GM10266 (cell line): ENCODE measurements at regions not wholly inside any gene's neighbourhood (a gene's known extent, or its start where the extent isn't known, plus 50 kb on each side); places are given as distances from the start of the nearest gene placed in this dataset.

Source experiments
- DNase-seq: peaks from one replicate; pipeline ENCODE4 v3.0.0; 2012; ENCODE audit errors: extremely low spot score
- TF ChIP-seq, protein P1 (sequence below): IDR thresholded peaks from 2 replicates; pipeline ENCODE4 v1.5.1; 2012; ENCODE audit warnings: mild to moderate bottlenecking, low read depth; ENCODE audit not compliant: control insufficient read depth, insufficient read depth; ENCODE audit errors: missing control alignments

DNA sequence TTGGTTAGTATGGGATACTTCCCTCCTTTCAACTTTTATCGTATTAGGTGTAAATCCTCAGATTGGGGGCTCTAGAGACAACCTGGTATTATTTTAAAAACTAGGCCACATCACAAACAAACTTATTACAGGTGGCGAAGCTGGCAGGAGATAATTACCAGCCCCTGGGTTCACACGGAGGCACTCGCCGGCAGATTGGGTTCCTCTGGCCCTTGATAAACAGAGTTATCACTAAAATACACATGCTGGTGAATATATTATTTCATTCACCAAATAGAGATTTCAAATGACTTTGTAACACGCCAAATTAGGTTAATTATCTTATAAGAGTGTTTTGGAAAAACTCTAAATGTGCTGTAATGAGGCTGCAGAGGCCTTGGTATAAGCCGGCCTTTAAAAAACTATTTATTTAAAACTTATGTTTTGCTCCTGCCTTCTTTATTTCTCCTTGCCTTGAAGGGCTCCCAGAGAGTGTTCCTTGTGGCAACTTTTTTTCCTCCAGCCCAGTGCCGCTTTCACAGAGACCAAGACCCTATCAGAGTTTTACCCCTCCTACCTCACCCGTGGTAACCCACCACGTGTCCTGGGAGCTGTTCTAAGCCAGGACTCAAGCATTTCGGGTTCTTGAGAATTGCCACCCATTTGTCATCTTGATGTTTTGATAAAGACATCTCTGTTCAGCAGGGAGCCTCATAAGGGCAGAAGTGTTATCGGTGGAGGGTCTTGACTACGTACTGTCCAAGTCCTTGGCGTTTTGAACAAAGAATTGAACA is 468.6 kb upstream of the CFAP20DC start:
- TF ChIP-seq, protein P1, sequence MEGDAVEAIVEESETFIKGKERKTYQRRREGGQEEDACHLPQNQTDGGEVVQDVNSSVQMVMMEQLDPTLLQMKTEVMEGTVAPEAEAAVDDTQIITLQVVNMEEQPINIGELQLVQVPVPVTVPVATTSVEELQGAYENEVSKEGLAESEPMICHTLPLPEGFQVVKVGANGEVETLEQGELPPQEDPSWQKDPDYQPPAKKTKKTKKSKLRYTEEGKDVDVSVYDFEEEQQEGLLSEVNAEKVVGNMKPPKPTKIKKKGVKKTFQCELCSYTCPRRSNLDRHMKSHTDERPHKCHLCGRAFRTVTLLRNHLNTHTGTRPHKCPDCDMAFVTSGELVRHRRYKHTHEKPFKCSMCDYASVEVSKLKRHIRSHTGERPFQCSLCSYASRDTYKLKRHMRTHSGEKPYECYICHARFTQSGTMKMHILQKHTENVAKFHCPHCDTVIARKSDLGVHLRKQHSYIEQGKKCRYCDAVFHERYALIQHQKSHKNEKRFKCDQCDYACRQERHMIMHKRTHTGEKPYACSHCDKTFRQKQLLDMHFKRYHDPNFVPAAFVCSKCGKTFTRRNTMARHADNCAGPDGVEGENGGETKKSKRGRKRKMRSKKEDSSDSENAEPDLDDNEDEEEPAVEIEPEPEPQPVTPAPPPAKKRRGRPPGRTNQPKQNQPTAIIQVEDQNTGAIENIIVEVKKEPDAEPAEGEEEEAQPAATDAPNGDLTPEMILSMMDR: no peak
- DNase-seq: no peak

DNA sequence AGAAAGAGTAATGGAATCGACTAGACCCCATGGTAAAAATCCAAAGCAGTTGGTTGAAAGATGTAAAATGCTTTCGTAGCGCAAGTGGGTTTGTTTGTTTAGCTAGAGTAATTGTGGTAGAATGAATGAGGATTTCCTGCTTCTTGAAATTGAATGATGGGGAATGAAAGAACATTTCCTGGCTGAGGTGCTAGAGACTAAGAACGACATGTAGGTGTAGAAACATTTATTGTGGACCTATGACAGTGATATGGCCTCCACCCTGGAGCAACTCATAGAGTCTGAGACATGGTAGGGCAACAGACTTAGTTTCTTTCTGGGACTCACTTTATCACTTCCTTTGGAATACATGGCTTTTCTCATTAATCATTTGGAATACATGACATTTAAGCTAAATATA is 467.6 kb upstream of the CFAP20DC start:
- no peak for DNase-seq
- TF ChIP-seq, protein P1: no peak

DNA sequence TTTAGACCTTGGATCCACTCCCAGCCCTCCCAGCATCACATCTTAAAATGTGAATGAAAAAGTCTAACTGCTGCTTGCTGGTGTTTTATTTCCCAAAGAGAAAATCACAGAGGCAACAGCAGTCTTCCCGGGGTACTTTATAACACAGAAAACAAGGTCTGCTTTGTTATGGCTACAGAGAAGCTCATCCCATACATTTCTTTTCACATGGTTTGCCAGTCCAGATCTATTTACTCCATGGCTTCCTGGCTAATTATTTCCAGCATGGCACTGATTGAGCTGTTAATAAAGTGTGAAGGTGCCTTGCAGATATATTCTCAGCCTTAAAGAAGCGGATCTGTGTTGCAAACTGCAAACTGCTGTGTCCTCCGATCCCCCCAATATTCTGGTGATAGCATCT is 466.1 kb upstream of the CFAP20DC start:
- no peak for DNase-seq
- TF ChIP-seq, protein P1: no peak

DNA sequence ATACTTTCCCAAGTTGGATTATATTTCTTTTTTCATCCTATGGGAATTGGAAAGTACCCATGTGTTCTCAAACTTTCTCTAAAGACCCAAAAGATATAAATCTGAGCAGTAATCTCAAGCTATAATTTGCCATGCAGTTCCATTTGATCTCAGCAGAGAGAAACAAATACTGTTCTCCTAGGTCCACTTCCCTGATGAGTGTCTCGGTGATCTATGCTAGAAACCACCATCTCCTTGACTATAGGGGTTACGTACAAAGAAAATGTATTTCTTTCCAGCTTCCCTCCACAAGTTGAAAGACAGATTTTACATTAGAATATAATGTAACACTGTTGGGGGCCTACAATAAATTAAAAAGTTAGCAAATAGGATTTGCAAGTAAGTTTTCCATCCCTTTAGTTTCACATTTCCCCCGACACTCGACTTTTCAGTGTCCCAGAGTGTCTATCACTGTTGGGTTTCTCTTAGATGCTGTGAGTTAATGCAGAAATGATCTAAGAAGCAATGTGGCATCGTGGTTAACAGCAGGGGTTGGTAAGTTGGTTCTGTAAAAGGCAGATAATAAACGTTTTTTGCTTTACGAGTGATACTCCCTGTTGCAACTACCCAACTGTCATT is 465.1 kb upstream of the CFAP20DC start:
- DNase-seq: no peak
- TF ChIP-seq, protein P1: no peak

DNA sequence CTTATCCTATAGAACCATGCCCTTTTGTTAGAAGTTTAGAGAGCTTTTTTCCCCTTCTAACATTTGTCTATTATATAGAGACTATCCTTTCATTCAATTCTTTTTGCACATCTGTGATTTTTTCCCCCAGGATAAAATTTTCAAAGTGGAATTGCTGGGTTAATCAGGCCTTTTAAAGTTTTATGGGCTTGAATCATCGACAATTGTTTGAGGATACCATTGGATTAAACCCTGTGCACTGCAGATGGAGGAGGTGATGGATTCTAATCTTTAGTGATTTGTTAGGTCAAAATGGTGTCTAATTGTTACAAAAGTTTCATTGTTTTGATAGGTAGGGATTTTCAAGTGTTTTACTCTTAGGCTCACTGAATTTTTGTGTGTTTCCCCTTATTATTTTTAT is 463.7 kb upstream of the CFAP20DC start:
- TF ChIP-seq, protein P1: no peak
- DNase-seq: no peak

DNA sequence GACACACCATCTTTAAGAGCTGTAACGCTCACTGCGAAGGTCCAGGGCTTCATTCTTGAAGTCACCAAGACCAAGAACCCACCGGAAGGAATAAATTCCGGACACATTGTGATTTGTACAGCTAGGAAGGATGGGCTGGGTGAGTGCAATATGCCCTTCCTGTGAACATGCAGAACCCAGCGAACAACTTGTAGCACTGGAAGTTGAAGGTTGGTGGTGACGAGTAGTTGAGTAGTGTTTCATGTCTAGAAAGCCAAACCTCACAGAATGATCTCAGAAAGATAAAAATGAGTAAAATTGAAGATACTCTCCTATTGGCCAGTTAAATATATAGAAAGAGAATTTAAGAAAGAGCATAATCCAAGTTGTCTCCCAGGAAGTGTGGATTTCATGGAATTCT is 462.2 kb upstream of the CFAP20DC start:
- DNase-seq: no peak
- TF ChIP-seq, protein P1: no peak

DNA sequence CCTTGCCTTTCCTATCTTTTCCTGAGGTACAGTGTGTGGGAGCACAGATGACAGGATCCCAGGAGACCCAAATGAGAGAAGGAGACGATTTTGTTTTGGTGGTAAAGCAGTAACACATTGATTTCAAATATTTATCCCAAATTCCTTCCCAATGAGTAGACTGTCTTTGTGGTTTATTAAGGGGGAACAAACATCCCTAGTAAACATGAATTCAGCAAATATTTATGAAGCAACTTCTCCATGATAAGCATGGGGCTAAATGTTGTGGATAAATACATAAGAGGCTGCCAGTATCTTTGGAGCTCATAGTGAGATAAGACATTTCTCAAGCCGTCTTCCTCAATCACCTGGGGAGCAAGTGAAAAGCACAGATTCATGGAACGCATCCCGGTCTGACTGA is 460.8 kb upstream of the CFAP20DC start:
- TF ChIP-seq, protein P1: no peak

More for the DNA sequence above, 460.8 kb upstream of the CFAP20DC start:
- DNase-seq: no peak
